Amniotic stem cell (primary cell): ENCODE measurements at regions not wholly inside any gene's neighbourhood (a gene's known extent, or its start where the extent isn't known, plus 50 kb on each side); places are given as distances from the start of the nearest gene placed in this dataset.

Source experiments
- DNase-seq: peaks from one replicate; lab custom pipeline; 2025; lab: John Stamatoyannopoulos, UW

- DNase-seq = no peak
These were observed 166.4 kb downstream of the TANC2 start for GRCh38 chr17:63132459-63132911.

DNA sequence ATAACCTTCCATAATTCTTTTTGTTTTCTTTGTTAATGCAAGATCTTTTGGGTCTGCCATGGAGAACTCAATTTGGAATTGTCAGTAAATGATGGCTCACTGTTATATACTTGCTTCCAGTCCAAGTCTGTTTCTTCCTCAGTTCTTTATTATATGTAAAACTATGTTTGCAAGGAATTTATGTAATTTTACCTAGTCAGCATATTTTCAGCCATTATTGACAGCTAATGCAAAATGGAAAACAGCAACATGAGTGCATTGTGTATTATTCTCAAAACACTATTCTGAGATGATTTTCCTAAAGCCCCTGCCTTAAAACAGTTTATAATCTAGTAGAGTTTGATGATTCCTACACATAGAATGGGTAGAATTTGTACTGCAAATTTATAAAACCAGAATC lies 167.5 kb downstream of the TANC2 start:
- DNase-seq = no peak

GRCh38 chr17:63134867-63135266 lies 168.8 kb downstream of the TANC2 start:
- no peak for DNase-seq

GRCh38 chr17:63136369-63137012 lies 170.5 kb downstream of the TANC2 start:
- DNase-seq = no peak

DNA sequence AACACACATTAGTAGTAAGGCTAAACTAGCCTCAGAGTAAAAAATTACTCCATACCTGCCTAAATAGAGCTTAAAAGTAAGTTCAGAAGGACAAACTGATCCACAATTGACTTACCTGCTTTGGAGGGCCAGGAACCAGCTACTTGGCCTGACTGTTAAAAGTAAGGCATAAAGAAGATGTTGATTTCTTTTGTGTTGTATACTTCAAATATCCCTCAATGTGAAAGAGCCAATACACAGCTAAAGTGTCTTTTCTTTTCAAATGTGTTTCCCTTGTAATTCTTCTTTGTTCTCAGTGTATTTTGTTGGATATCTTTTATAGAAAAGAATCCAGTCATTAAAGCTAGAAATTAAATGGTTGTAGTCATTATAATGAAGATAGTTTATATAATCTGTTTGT lies 171.1 kb downstream of the TANC2 start:
- no peak for DNase-seq

- DNase-seq = no peak
These were observed 172.7 kb downstream of the TANC2 start for GRCh38 chr17:63138713-63139112.

GRCh38 chr17:63139356-63139755 lies 173.3 kb downstream of the TANC2 start:
- no peak for DNase-seq

DNA sequence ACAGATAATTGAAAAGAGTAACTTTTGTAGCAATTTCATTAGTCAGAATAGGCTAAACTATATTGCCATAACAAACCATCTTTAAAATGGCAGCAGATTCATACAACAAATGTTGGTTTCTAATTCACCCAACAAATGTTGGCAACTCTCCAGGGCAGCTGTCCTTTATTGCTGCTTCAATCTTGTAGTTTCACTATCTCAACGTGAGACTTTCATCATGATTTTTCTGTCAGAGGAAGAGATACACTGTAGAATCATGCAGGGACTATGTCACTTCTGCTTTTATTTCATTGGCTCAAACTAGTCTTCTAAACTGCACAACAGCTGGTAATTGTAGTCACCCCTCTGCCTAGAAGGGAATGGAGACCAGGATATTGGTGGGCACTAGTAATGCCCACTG lies 174.2 kb downstream of the TANC2 start:
- no peak for DNase-seq

- DNase-seq = no peak
These were observed 176.8 kb downstream of the TANC2 start for GRCh38 chr17:63142836-63143235.

DNA sequence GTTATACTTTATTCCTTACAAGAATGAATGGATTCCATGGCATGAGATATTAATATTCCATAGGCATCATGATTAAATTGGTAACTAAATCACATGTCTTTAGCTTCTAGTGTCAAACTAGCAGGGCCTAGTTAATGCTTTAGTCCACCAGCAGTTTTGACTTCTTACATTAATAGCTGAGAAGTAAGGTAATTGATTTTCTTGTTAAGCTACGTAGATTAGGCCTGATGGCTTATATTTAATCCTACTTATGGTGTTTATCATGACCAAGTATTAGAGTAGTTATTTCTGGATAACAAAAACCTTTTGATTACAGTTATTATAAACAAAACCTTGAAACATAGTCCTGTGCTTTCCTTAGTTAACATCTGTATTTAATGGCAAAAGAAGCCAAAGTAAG lies 184.5 kb downstream of the TANC2 start:
- DNase-seq = no peak

DNA sequence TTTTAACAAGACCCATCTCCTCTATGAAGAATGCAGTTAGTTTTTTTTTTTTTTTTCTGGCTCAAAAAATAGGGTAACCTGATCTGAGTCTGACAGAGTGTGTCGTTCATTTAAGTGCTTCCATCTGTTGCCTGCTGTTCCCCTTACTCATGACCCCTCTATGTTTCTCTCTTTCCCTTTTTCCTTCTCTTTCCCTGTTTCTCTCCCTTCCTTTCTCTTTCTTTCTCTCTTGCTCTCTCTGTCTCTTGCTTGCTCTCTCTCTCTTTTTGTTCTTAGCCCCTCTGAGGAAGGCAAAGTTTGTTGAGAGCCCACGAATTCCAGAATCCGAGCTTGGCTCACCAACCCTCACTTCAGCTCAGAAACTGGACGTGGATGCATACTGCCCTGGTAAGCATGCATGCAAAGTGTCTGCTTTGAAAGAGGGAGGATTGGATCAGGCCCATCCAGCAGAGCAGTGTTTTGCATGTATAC lies 185.0 kb downstream of the TANC2 start:
- peak; percentile 25 for DNase-seq

DNA sequence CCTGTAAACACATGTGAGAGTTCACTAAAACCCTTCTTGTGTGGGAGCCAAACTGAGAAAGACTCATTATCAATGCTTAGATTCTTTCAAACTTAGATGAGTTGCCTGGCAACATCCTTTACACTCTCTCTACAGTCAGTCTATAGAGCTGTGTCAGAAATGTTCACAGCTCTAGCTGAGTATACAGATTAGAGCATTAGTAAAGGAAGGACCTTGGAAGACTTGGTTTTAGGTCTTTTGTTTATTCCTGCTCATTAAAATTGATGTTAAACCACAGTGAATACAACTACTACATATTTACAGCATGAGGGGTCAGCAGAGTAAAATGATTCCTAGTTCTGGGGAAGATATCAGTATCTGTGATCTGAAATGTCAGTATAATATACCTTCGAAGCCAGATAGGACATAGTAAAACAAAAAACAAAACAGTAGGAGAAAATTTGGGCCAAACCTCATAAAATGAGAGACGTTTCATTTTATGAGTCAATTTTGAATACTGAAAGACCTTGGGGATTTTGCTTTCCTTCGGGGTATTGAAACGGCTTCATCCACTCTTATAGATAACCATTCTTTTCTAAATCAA lies 186.0 kb downstream of the TANC2 start:
- DNase-seq = no peak

DNA sequence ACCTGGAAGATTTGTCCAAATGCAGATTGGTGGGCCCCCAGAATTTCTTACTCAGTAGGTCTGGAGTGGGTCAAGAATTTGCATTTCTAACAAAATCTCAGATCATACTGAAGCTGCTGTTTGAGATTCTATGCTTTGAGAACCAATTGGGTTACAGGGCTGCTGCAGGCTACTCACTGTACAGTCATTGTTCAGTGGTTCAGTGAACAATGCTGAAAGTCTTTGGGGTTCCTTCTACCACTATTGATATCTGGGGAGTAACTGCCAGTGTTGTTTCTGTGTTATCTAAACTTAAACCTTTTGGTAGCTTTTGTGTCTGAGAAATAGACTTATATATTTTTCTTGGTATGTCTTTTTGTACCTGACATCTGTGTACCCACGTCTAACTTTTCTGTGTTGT lies 187.5 kb downstream of the TANC2 start:
- DNase-seq = no peak

DNA sequence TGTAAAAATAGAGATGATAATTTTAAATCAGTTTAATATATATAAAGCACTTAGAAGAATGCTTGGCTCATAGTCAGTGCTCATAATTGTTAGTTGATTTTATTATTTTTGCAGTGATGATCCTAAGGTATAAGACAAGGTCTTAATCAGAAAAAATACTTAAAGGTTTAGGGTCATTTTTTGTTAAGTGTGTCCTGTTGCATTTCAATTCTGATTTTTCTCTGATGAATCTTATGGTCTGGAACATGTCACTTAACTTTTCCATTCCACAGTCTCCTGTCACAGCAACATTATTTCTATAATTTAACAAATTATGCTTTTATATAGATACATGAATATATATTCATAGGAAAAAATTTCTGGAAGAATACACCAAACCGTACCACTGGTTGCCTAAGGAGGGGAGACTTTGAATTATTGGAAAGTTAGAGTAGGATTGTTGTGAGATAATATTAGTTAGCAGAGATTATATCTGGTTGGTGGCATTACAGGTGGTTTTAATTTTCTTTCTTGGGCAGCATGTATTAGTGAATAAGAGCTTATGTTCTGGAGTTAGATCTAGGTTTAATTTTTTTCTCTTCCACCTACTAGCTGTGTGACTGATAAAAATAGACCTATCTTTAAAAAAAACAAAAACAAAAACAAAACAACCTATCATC lies 188.7 kb downstream of the TANC2 start:
- DNase-seq = no peak

GRCh38 chr17:63156986-63157385 lies 191.0 kb downstream of the TANC2 start:
- DNase-seq = no peak

DNA sequence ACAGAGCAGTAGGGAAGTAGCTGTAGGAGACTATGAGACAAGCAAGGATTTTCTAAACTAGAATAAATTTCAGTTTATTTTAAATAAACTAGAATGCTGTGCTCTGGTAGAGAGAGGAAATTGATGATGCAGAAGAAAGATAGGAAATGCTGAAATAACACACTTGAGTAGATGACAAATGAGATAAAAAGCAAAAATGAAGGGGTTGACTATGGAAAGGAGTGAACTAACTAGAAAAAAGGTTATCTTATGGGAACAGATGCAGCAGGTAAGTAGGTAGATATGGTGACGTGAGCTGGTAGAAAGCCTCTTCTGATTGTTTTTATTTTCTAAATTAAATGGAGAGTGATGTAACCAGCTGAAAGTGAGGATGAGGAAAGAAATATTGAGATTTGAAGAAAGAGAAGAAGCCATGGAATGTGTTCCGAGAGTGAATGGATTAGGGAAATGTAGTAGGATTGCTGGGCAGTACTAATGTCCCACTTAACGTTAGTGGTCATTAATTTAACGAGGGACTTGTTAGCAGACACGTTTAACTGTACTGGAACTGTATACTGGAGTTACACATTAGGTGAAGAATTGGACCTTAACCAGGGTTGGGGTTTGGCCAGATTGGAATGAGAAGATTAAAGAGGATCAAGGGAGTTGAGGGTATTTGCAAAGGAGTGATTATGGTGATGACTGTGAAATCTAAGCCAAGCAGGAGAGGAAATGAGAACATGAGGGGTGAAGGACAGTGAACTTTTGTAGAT lies 196.5 kb downstream of the TANC2 start:
- DNase-seq = no peak

GRCh38 chr17:63163158-63163520 lies 197.1 kb downstream of the TANC2 start:
- DNase-seq = no peak

DNA sequence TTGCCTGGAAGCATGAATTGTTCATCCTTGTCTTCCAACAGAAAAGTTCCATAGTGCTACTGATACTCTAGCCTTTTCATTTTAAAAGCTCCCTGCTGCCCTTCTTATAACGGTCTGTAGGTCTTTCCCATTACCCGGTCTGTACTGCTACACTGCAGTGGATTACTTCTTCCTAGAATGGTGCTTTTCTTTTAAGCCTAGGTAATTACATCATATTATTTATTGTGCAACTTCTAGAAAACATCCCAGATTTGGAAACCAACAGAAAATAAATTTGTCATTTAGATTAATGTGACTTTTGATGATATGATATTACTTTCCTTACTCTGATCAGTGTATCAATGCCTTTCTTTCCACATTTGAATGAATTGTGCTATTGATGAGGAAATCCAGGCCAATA lies 199.4 kb downstream of the TANC2 start:
- no peak for DNase-seq

DNA sequence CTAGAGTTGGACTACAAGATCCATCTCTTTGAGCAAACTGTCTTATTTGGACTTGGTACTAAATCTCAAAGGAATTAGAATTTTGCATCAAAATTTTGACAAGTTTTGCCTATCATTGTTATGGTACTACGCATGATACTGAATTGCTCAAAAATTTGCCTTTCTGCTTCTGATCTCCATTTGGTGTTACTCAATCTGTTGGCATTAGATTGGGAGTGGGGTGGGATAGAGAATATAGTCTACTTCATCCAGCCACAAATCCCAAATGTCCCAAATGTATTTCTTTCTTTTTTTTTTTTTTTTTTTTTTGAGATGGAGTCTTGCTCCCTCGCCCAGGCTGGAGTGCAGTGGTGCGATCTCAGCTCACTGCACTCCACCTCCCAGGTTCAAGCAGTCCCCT lies 204.8 kb downstream of the TANC2 start:
- DNase-seq = no peak

- no peak for DNase-seq
These were observed 205.7 kb downstream of the TANC2 start for GRCh38 chr17:63171428-63172393.

DNA sequence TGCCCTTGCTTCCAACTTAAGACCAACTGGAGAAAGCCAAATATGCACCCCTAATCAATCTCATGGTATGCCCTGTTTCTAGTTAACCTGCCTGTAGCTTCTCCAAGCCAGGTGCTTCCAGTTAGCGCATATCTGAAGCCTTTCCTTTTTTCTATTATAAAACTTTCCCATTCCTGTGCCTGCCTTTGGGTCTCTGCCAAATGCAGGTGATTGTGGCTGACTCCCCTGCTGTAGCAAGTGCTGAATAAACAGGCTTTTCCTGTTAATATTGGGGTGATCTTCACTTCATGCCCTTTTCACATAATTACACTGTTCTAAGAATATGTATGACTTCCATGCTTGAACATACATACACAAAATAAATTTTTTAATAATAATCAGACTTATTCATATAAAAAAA lies 207.4 kb downstream of the TANC2 start:
- DNase-seq = no peak

DNA sequence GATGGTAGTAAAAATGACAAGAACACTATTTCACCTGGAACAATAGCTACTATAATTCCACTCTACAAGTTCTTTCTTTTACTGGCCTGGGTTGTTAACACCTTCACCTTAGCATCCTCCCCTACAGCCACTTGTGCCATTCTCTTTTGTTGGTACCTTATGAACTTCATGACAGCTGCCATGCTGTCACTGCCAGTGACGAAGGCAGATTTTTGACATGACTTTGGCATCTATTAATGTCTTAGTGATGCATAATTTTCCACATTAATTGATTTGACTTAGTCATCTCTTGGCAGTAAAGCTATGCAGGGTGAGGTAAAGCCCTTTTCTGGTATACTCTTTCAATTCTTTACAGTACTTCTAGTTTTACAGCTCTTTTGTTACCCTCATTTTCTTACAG lies 207.9 kb downstream of the TANC2 start:
- no peak for DNase-seq
